HCT116 (cell line): ENCODE measurements at regions not wholly inside any gene's neighbourhood (a gene's known extent, or its start where the extent isn't known, plus 50 kb on each side); places are given as distances from the start of the nearest gene placed in this dataset.

ENCODE experiments used
- ATAC-seq: fragments of 200-7000 bp; cut with Tn5 transposase; 2 replicates; pipeline ENCODE4 v1.9.1; 2020; ENCODE audit warnings: mild to moderate bottlenecking, moderate library complexity
- BruUV-seq: library from RNA; stranded (reverse); fragments of 400-500 nt; replicated peaks from 2 replicates; lab custom pipeline; 2021; lab: Mats Ljungman, UMichigan
- CTCF ChIA-PET: fragments of 300-600 bp; sonication (Branson Sonifier 250); formaldehyde crosslinking; loops from one replicate; lab custom pipeline; 2021; ENCODE audit warnings: antibody characterized with exemption; lab: Charles Lee
- POLR2A ChIA-PET: fragments of 300-600, 350-600 bp; sonication (Branson Sonifier 250); formaldehyde crosslinking; loops from one replicate; lab custom pipeline; 2021; ENCODE audit warnings: antibody characterized with exemption; lab: Charles Lee
- RAD21 ChIA-PET, 2 experiments: fragments of 300-600 bp; sonication (Branson Sonifier 250); formaldehyde crosslinking; loops; one replicate each; lab custom pipeline; 2023; ENCODE audit warnings: low total read pairs in 2 of 2; ENCODE audit not compliant: uncharacterized antibody in 2 of 2, unreplicated experiment in 2 of 2, low non-redundant PET in 1 of 2; lab: Charles Lee
- DNase-seq: peaks from one replicate; pipeline ENCODE4 v3.0.0-alpha.2; 2010; ENCODE audit warnings: low read depth, low spot score
- H2AFZ ChIP-seq: fragments of 200-600 bp; shearing (Covaris generic), sonication (generic); 2 replicates; pipeline ENCODE4 v1.6.1; 2017; ENCODE audit warnings: low read depth, mixed run types, mixed read lengths, antibody characterized with exemption, low read length; ENCODE audit not compliant: poor library complexity, severe bottlenecking
- H3K27ac ChIP-seq: 2 replicates; pipeline ENCODE4 v1.5.1; 2012; ENCODE audit warnings: low read depth, low read length
- H3K27me3 ChIP-seq: fragments of 200-600 bp; sonication (generic); 2 replicates; pipeline ENCODE4 v1.6.1; 2016; ENCODE audit warnings: mixed run types, low read length, mixed read lengths; ENCODE audit not compliant: insufficient read depth
- H3K36me3 ChIP-seq, 2 experiments: fragments of 200-500 bp in 1 of 2; fragments of 200-600 bp in 1 of 2; sonication (Bioruptor generic) in 1 of 2; sonication (generic) in 1 of 2; 2 replicates each; pipeline versions ENCODE4 v1.5.1 to v1.6.1; 2014 to 2016; ENCODE audit warnings: low read length in 2 of 2, inconsistent platforms in 1 of 2, mixed read lengths in 1 of 2, mixed run types in 1 of 2; ENCODE audit not compliant: insufficient read depth in 2 of 2, control insufficient read depth in 1 of 2
- H3K4me1 ChIP-seq, 2 experiments: fragments of 200-600 bp in 1 of 2; sonication (generic) in 1 of 2; 2 replicates each; pipeline versions ENCODE4 v1.5.1 to v1.6.1; 2012 to 2017; ENCODE audit warnings: low read length in 2 of 2, inconsistent platforms in 1 of 2, mild to moderate bottlenecking in 1 of 2, mixed read lengths in 1 of 2, mixed run types in 1 of 2, moderate library complexity in 1 of 2; ENCODE audit not compliant: insufficient read depth in 2 of 2, control insufficient read depth in 1 of 2
- H3K4me2 ChIP-seq: fragments of 200-600 bp; sonication (generic); 2 replicates; pipeline ENCODE4 v1.6.1; 2017; ENCODE audit warnings: mixed run types, low read length, mixed read lengths
- H3K4me3 ChIP-seq, 2 experiments: fragments of 200-600 bp in 1 of 2; sonication (generic) in 1 of 2; replicated peaks in 1 of 2; 2 replicates each; pipeline ENCODE4 v1.5.1; 2011 to 2016; ENCODE audit warnings: low read length in 2 of 2, control low read depth in 1 of 2, low read depth in 1 of 2, mild to moderate bottlenecking in 1 of 2, mixed read lengths in 1 of 2, mixed run types in 1 of 2
- H3K79me2 ChIP-seq: fragments of 200-600 bp; sonication (generic); 2 replicates; pipeline ENCODE4 v1.6.1; 2017; ENCODE audit warnings: mild to moderate bottlenecking, mixed run types, low read length, moderate library complexity, mixed read lengths; ENCODE audit not compliant: insufficient read depth
- H3K9ac ChIP-seq: fragments of 200-600 bp; sonication (generic); 2 replicates; pipeline ENCODE4 v1.6.1; 2016; ENCODE audit warnings: low read length, mixed read lengths
- H3K9me2 ChIP-seq: fragments of 200-600 bp; sonication (generic), shearing (Covaris generic); 2 replicates; pipeline ENCODE4 v1.6.1; 2017; ENCODE audit warnings: mixed run types, mild to moderate bottlenecking, moderate library complexity; ENCODE audit not compliant: insufficient read depth
- H3K9me3 ChIP-seq, 2 experiments: fragments of 200-500 bp in 1 of 2; fragments of 200-600 bp in 1 of 2; sonication (Bioruptor generic) in 1 of 2; sonication (generic) in 1 of 2; 2 replicates each; pipeline ENCODE4 v1.6.1; 2014 to 2017; ENCODE audit warnings: low read length in 2 of 2, mixed read lengths in 2 of 2, inconsistent platforms in 1 of 2, low read depth in 1 of 2, mild to moderate bottlenecking in 1 of 2, mixed run types in 1 of 2, moderate library complexity in 1 of 2; ENCODE audit not compliant: control insufficient read depth in 1 of 2, insufficient read depth in 1 of 2
- H4K20me1 ChIP-seq: fragments of 200-600 bp; sonication (generic), shearing (Covaris generic); 2 replicates; pipeline ENCODE4 v1.6.1; 2017; ENCODE audit warnings: mixed run types, mild to moderate bottlenecking, moderate library complexity; ENCODE audit not compliant: insufficient read depth
- ATF3 ChIP-seq: IDR thresholded peaks from 2 replicates; pipeline ENCODE4 v1.6.1; 2012
- CBX3 ChIP-seq: IDR thresholded peaks from 2 replicates; pipeline ENCODE4 v1.6.1; 2012; ENCODE audit warnings: low read depth
- CEBPB ChIP-seq: IDR thresholded peaks from 2 replicates; pipeline ENCODE4 v1.6.1; 2012; ENCODE audit warnings: low read depth
- CTCF ChIP-seq, 3 experiments: fragments of 200-600 bp in 1 of 3; sonication (generic) in 1 of 3; IDR thresholded peaks in 2 of 3; conservative IDR thresholded peaks in 1 of 3; 2 replicates each; pipeline ENCODE4 v1.5.1; 2012 to 2017; ENCODE audit warnings: low read depth in 2 of 3, low read length in 2 of 3, antibody characterized with exemption in 1 of 3, borderline replicate concordance in 1 of 3, control low read depth in 1 of 3, mild to moderate bottlenecking in 1 of 3, mixed read lengths in 1 of 3, mixed run types in 1 of 3, moderate library complexity in 1 of 3; ENCODE audit not compliant: insufficient read depth in 1 of 3
- EGR1 ChIP-seq: IDR thresholded peaks from 2 replicates; pipeline ENCODE4 v1.6.1; 2012; ENCODE audit warnings: low read depth
- ELF1 ChIP-seq: IDR thresholded peaks from 2 replicates; pipeline ENCODE4 v1.6.1; 2012; ENCODE audit warnings: low read depth, borderline replicate concordance
- EZH2phosphoT487 ChIP-seq: fragments of 200-600 bp; IDR thresholded peaks from 2 replicates; pipeline ENCODE4 v1.6.1; 2018; ENCODE audit warnings: antibody characterized with exemption, borderline replicate concordance
- FOSL1 ChIP-seq: IDR thresholded peaks from 2 replicates; pipeline ENCODE4 v1.6.1; 2012; ENCODE audit warnings: low read depth
- JUND ChIP-seq: IDR thresholded peaks from 2 replicates; pipeline ENCODE4 v1.6.1; 2012
- MAX ChIP-seq: IDR thresholded peaks from 2 replicates; pipeline ENCODE4 v1.6.1; 2012
- POLR2A ChIP-seq: IDR thresholded peaks from 2 replicates; pipeline ENCODE4 v1.7.0; 2011; ENCODE audit warnings: borderline replicate concordance; ENCODE audit not compliant: insufficient read depth, insufficient read length; ENCODE audit errors: extremely low read depth
- POLR2AphosphoS5 ChIP-seq: IDR thresholded peaks from 2 replicates; pipeline ENCODE4 v1.6.1; 2011; ENCODE audit warnings: mild to moderate bottlenecking, low read depth, low read length, moderate library complexity
- RAD21 ChIP-seq: IDR thresholded peaks from 2 replicates; pipeline ENCODE4 v1.6.1; 2012; ENCODE audit warnings: low read depth, mild to moderate bottlenecking
- REST ChIP-seq: IDR thresholded peaks from 2 replicates; pipeline ENCODE4 v1.6.1; 2012; ENCODE audit warnings: low read depth
- SIN3A ChIP-seq: IDR thresholded peaks from 2 replicates; pipeline ENCODE4 v1.6.1; 2012; ENCODE audit warnings: low read depth
- SP1 ChIP-seq: IDR thresholded peaks from 2 replicates; pipeline ENCODE4 v1.6.1; 2012; ENCODE audit warnings: low read depth
- SRF ChIP-seq: IDR thresholded peaks from 2 replicates; pipeline ENCODE4 v1.6.1; 2012; ENCODE audit warnings: low read depth
- TCF7L2 ChIP-seq: IDR thresholded peaks from 2 replicates; pipeline ENCODE4 v1.7.0; 2011; ENCODE audit warnings: borderline replicate concordance, inconsistent platforms; ENCODE audit not compliant: insufficient read depth, insufficient read length; ENCODE audit errors: extremely low read depth
- ZBTB33 ChIP-seq: IDR thresholded peaks from 2 replicates; pipeline ENCODE4 v1.6.1; 2011; ENCODE audit warnings: mild to moderate bottlenecking, low read length, moderate library complexity; ENCODE audit not compliant: insufficient replicate concordance; ENCODE audit errors: extremely low read depth
- intact Hi-C: fragments of 100-400 bp; cut with micrococcal nuclease; formaldehyde crosslinking; loops from 2 replicates; pipeline ENCODE4 v1.10.0; 2022

- TF ChIP-seq TCF7L2: no peak
- TF ChIP-seq FOSL1: no peak
- no peak for TF ChIP-seq SP1
- no peak for TF ChIP-seq ATF3
- TF ChIP-seq SRF: no peak
- TF ChIP-seq JUND: no peak
- no peak for TF ChIP-seq EGR1
- no peak for TF ChIP-seq CBX3
- no peak for TF ChIP-seq ELF1
- TF ChIP-seq POLR2AphosphoS5: no peak
These were observed 424.6 kb downstream of the BTG1 start (continued) for GRCh38 chr12:91721023-91721422.

- no peaks in the 10 kb centered on the region for H3K27me3 ChIP-seq
- POLR2A ChIA-PET: no interaction called here
- RAD21 ChIA-PET: no interaction called here
- TF ChIP-seq RAD21: no peak
- no peak for TF ChIP-seq CEBPB
- no peak for TF ChIP-seq ELF1
- no peak for TF ChIP-seq CTCF (IDR thresholded peaks at IDR 0.05 in 2 of 3, conservative IDR thresholded peaks at IDR 0.05 in 1 of 3; ENCODE audit: borderline replicate concordance in 1 of 3, insufficient read depth in 1 of 3, low read depth in 2 of 3, low read length in 2 of 3)
- TF ChIP-seq SIN3A: no peak
- no peak for TF ChIP-seq CBX3
- no peak for TF ChIP-seq MAX
- no peak for TF ChIP-seq FOSL1
- TF ChIP-seq POLR2AphosphoS5: no peak
- TF ChIP-seq JUND: no peak
- no peak for TF ChIP-seq EZH2phosphoT487
- no peak for TF ChIP-seq REST
- no peak for TF ChIP-seq SRF
- no peak for TF ChIP-seq ZBTB33
- no peak for TF ChIP-seq SP1
- TF ChIP-seq EGR1: no peak
- TF ChIP-seq POLR2A: no peak
These were observed 427.3 kb downstream of the BTG1 start for GRCh38 chr12:91718326-91718725.

More at GRCh38 chr12:91718326-91718725, 427.3 kb downstream of the BTG1 start:
- DNase-seq (no peak), ATAC-seq (no peak)
- Histone ChIP-seq H3K36me3 (no peaks in the 10 kb centered on the region), H3K4me1 (no peaks in the 10 kb centered on the region), H3K27ac (no peak overlapping the region), H3K4me3 (no peak overlapping the region), H3K4me2 (no peak overlapping the region), H3K9me3 (no peaks in the 10 kb centered on the region), H3K9ac (no peak overlapping the region), H4K20me1 (no peaks in the 10 kb centered on the region), H2AFZ (no peak overlapping the region), H3K9me2 (no peaks in the 10 kb centered on the region), H3K79me2 (no peaks in the 10 kb centered on the region)
- CTCF ChIA-PET: no interaction called here
- intact Hi-C loops: no loop called here
- BruUV-seq: no TSS peak
